Neutrophil (primary cell): ENCODE measurements at regions not wholly inside any gene's neighbourhood (a gene's known extent, or its start where the extent isn't known, plus 50 kb on each side); places are given as distances from the start of the nearest gene placed in this dataset.

Experiments
- H3K27ac ChIP-seq: fragments of 200-600 bp; sonication (generic); 2 replicates; pipeline ENCODE4 v1.5.1; 2016; ENCODE audit warnings: mild to moderate bottlenecking, moderate library complexity
- H3K27me3 ChIP-seq: fragments of 200-600 bp; sonication (generic); 2 replicates; pipeline ENCODE4 v1.6.0; 2016; ENCODE audit warnings: mild to moderate bottlenecking
- H3K36me3 ChIP-seq: fragments of 200-600 bp; sonication (generic); 2 replicates; pipeline ENCODE4 v1.5.1; 2017
- H3K4me1 ChIP-seq, 2 experiments: fragments of 200-600 bp in 1 of 2; sonication (generic) in 1 of 2; 1 replicate in 1 of 2; 2 replicates in 1 of 2; pipeline versions ENCODE4 v1.5.1 to v1.6.1; 2013 to 2016; ENCODE audit warnings: low read depth in 1 of 2, low read length in 1 of 2, mild to moderate bottlenecking in 1 of 2, moderate library complexity in 1 of 2; ENCODE audit not compliant: control insufficient read depth in 1 of 2, insufficient read depth in 1 of 2
- H3K4me3 ChIP-seq, 2 experiments: fragments of 200-600 bp in 1 of 2; sonication (generic) in 1 of 2; 1 replicate in 1 of 2; 2 replicates in 1 of 2; pipeline ENCODE4 v1.5.1; 2013 to 2016; ENCODE audit warnings: low read depth in 1 of 2, low read length in 1 of 2, mild to moderate bottlenecking in 1 of 2, moderate library complexity in 1 of 2
- H3K9me3 ChIP-seq: fragments of 200-600 bp; sonication (generic); 2 replicates; pipeline ENCODE4 v1.5.1; 2016
- CTCF ChIP-seq: fragments of 200-600 bp; sonication (generic); IDR thresholded peaks from 2 replicates; pipeline ENCODE4 v1.5.1; 2016; ENCODE audit warnings: antibody characterized with exemption

GRCh38 chr6:9398767-9399373 is 963.5 kb upstream of the SLC35B3 start:
- Histone ChIP-seq H3K27me3 (peaks cover 29% of the 10 kb centered on the region), H3K4me3 (no peak overlapping the region)

DNA sequence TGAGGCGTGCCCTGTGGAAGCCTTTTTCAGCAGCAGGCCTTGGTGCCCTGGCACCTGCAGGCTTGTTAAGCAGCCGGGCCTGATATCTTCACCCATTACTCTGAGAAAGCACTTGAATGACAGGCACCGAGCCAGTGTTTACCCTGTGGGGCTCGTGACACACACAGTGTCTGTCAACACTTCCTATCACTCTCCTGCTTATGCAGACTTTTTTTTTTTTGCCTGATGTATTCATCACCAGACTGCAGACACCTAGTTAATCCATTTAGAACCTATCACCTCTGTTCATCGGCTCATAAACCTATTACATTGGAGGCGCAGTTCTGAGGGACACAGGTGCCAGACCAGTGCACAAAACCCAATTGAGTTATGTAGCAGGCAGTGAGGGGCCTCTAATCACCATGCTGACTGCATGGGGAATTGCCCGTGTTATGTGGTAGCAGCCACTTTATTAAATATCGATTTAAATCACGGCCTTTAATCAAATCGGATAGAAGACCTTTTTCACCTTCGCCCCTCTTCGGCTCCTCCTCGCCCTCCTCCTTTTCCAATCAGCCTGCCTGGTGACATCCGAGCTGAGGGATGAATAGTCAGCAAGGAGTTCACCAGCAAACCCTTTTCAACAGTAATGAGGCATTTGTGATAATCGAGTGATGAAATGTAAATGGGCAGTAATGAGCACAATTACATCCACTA is 962.9 kb upstream of the SLC35B3 start:
- peaks cover 29% of the 10 kb centered on the region for H3K27me3 ChIP-seq
- no peak overlapping the region for H3K4me3 ChIP-seq
- H3K36me3 ChIP-seq: no peaks in the 10 kb centered on the region
- no peak overlapping the region for H3K27ac ChIP-seq
- TF ChIP-seq CTCF: no peak
- H3K9me3 ChIP-seq: no peaks in the 10 kb centered on the region
- H3K4me1 ChIP-seq: no peaks in the 10 kb centered on the region

More at GRCh38 chr6:9398767-9399373, 963.5 kb upstream of the SLC35B3 start:
- no peaks in the 10 kb centered on the region for H3K9me3 ChIP-seq
- no peaks in the 10 kb centered on the region for H3K4me1 ChIP-seq
- no peak overlapping the region for H3K27ac ChIP-seq
- no peak for TF ChIP-seq CTCF
- H3K36me3 ChIP-seq: no peaks in the 10 kb centered on the region

DNA sequence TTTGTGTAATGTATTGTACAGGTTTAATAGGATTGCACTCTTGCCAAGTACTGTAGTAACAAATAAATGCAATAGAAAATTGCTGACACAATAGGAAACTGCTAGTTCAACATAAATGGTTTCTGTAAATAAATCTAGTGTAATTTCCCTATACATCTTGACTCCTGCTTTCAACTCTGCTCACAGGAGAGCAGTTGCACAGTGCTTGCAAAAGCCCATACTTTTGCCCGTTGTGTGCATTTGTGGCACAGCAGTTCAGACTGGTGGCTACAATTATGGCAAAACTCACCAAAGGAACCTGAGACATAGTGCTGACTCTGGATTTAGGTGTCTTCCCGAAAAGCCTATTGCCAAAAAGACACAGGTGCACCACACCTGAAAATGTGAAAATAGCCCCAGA is 953.3 kb upstream of the SLC35B3 start:
- H3K4me1 ChIP-seq: no peaks in the 10 kb centered on the region
- H3K9me3 ChIP-seq: no peaks in the 10 kb centered on the region
- H3K27me3 ChIP-seq: no peaks in the 10 kb centered on the region
- no peaks in the 10 kb centered on the region for H3K36me3 ChIP-seq
- no peak overlapping the region for H3K27ac ChIP-seq
- no peak for TF ChIP-seq CTCF
- H3K4me3 ChIP-seq: no peak overlapping the region

GRCh38 chr6:9380568-9380967 is 945.2 kb upstream of the SLC35B3 start:
- Histone ChIP-seq H3K9me3 (no peaks in the 10 kb centered on the region), H3K4me1 (no peaks in the 10 kb centered on the region), H3K27me3 (no peaks in the 10 kb centered on the region), H3K4me3 (no peak overlapping the region), H3K36me3 (no peaks in the 10 kb centered on the region), H3K27ac (no peak overlapping the region)
- TF ChIP-seq CTCF: no peak

- no peaks in the 10 kb centered on the region for H3K36me3 ChIP-seq
- no peaks in the 10 kb centered on the region for H3K27me3 ChIP-seq
- TF ChIP-seq CTCF: no peak
- no peaks in the 10 kb centered on the region for H3K9me3 ChIP-seq
- no peak overlapping the region for H3K27ac ChIP-seq
- no peak overlapping the region for H3K4me3 ChIP-seq
- no peaks in the 10 kb centered on the region for H3K4me1 ChIP-seq
Observed at GRCh38 chr6:9373308-9373707, 938.0 kb upstream of the SLC35B3 start.
